Stomach (tissue), 8 donors: ENCODE measurements at regions not wholly inside any gene's neighbourhood (a gene's known extent, or its start where the extent isn't known, plus 50 kb on each side); places are given as distances from the start of the nearest gene placed in this dataset.

Experiments used
- DNase-seq, 2 donors: peaks; one replicate each; pipeline versions ENCODE4 v3.0.0 to v3.0.0-alpha.2; 2013 to 2019
- H3K27ac ChIP-seq, 5 donors: fragments of 200-600 bp in 4 of 5; sonication (generic) in 4 of 5; one replicate each; pipeline ENCODE4 v1.5.1; 2013 to 2019; ENCODE audit warnings: mild to moderate bottlenecking in 1 of 5, moderate library complexity in 1 of 5
- H3K27me3 ChIP-seq, 3 donors: fragments of 200-600 bp; sonication (generic); one replicate each; pipeline ENCODE4 v1.5.1; 2017 to 2019; ENCODE audit warnings: mixed run types in 1 of 3
- H3K36me3 ChIP-seq, 4 donors: fragments of 200-600 bp; sonication (generic); 1 replicate in 3 of 4; 2 replicates in 1 of 4; pipeline ENCODE4 v1.5.1; 2016 to 2019
- H3K4me1 ChIP-seq, 4 donors: fragments of 200-600 bp; sonication (generic); one replicate each; pipeline ENCODE4 v1.5.1; 2016 to 2019
- H3K4me3 ChIP-seq, 4 donors: fragments of 200-600 bp; sonication (generic) in 3 of 4; one replicate each; pipeline ENCODE4 v1.5.1; 2016 to 2019; ENCODE audit warnings: mild to moderate bottlenecking in 1 of 4
- H3K9me3 ChIP-seq, 4 donors: fragments of 200-600 bp; sonication (generic); one replicate each; pipeline ENCODE4 v1.5.1; 2016 to 2019
- CTCF ChIP-seq, 7 experiments: fragments of 450-650 bp in 4 of 7; fragments of 200-600 bp in 3 of 7; sonication (generic) in 3 of 7; IDR thresholded peaks; one replicate each; pipeline ENCODE4 v1.5.1; 2016 to 2019; ENCODE audit warnings: antibody characterized with exemption in 7 of 7, control low read depth in 2 of 7, mild to moderate bottlenecking in 1 of 7
- EP300 ChIP-seq: sonication (generic); formaldehyde crosslinking; IDR thresholded peaks from one replicate; pipeline ENCODE4 v1.6.1; 2017; ENCODE audit warnings: antibody characterized with exemption
- POLR2A ChIP-seq, 4 donors: fragments of 450-650 bp; IDR thresholded peaks; one replicate each; pipeline ENCODE4 v1.6.1; 2016; ENCODE audit warnings: antibody characterized with exemption in 4 of 4, control low read depth in 2 of 4, mild to moderate bottlenecking in 1 of 4, moderate library complexity in 1 of 4
- POLR2AphosphoS5 ChIP-seq, 3 donors: sonication (generic); formaldehyde crosslinking; IDR thresholded peaks; one replicate each; pipeline ENCODE4 v1.6.1; 2016; ENCODE audit warnings: antibody characterized with exemption in 3 of 3
- WGBS, 5 donors: extraction: QIAGEN DNeasy Blood & Tissue Kit in 3 of 5; methylation state at CpG; one replicate each; pipeline versions ENCODE4 v1.1.5 to v1.1.7; 2013 to 2018; 5-methylcytosine and 5-hydroxymethylcytosine counted together
- intact Hi-C: fragments of 100-400 bp; cut with DNase I; formaldehyde crosslinking; loops from one replicate; pipeline ENCODE4 v1.15.1; 2023; ENCODE audit warnings: low total_unique reads
- donor health status: healthy with polysubstance abuse.
- donor health status: Bipolar disorder and iron deficiency.
- donor health status: healthy.

GRCh38 chr1:217253351-217253750 lies 377.5 kb downstream of the GPATCH2 start:
- no peak overlapping the region for H3K4me3 ChIP-seq
- intact Hi-C loops: no loop called here
- TF ChIP-seq POLR2AphosphoS5 (IDR thresholded peaks at IDR 0.05): no peak
- no peak for TF ChIP-seq POLR2A (IDR thresholded peaks at IDR 0.05)
- no peak for TF ChIP-seq EP300
- TF ChIP-seq CTCF (IDR thresholded peaks at IDR 0.05): no peak
- no peaks in the 10 kb centered on the region for H3K9me3 ChIP-seq
- H3K27ac ChIP-seq: no peak overlapping the region
- no peaks in the 10 kb centered on the region for H3K4me1 ChIP-seq
- 74 to 92% (median 82%) methylated on average over 2 of the region's 2 CpGs for WGBS, 5 donors
- H3K36me3 ChIP-seq: no peaks in the 10 kb centered on the region
- DNase-seq: no peak
- no peaks in the 10 kb centered on the region for H3K27me3 ChIP-seq

- H3K9me3 ChIP-seq: no peaks in the 10 kb centered on the region
- 73 to 88% (median 81%) methylated on average over 1 of the region's 1 CpG for WGBS, 5 donors
- no peaks in the 10 kb centered on the region for H3K4me1 ChIP-seq
- H3K27ac ChIP-seq: no peak overlapping the region
- no peak overlapping the region for H3K4me3 ChIP-seq
- no peaks in the 10 kb centered on the region for H3K27me3 ChIP-seq
- no peak for TF ChIP-seq POLR2AphosphoS5 (IDR thresholded peaks at IDR 0.05)
- no peak for TF ChIP-seq EP300
- no peak for TF ChIP-seq CTCF (IDR thresholded peaks at IDR 0.05)
- no peak for TF ChIP-seq POLR2A (IDR thresholded peaks at IDR 0.05)
- intact Hi-C loops: no loop called here
- no peaks in the 10 kb centered on the region for H3K36me3 ChIP-seq
- DNase-seq: no peak
Observed at GRCh38 chr1:217251121-217251520, 379.8 kb downstream of the GPATCH2 start.

GRCh38 chr1:217249857-217250256 lies 381.0 kb downstream of the GPATCH2 start:
- Histone ChIP-seq H3K4me1 (no peaks in the 10 kb centered on the region), H3K4me3 (no peak overlapping the region), H3K36me3 (no peaks in the 10 kb centered on the region), H3K9me3 (no peaks in the 10 kb centered on the region), H3K27me3 (no peaks in the 10 kb centered on the region), H3K27ac (no peak overlapping the region)
- no peak for DNase-seq
- intact Hi-C loops: no loop called here
- WGBS, 5 donors: 63 to 87% (median 79%) methylated on average over 3 of the region's 3 CpGs
- TF ChIP-seq POLR2A (IDR thresholded peaks at IDR 0.05) (no peak), POLR2AphosphoS5 (IDR thresholded peaks at IDR 0.05) (no peak), EP300 (no peak), CTCF (IDR thresholded peaks at IDR 0.05) (no peak)

GRCh38 chr1:217244971-217245370 lies 385.9 kb downstream of the GPATCH2 start:
- Histone ChIP-seq H3K4me3 (no peak overlapping the region), H3K27ac (no peak overlapping the region), H3K9me3 (no peaks in the 10 kb centered on the region), H3K27me3 (no peaks in the 10 kb centered on the region), H3K36me3 (no peaks in the 10 kb centered on the region), H3K4me1 (no peaks in the 10 kb centered on the region)
- DNase-seq: no peak
- intact Hi-C loops: no loop called here
- TF ChIP-seq POLR2A (IDR thresholded peaks at IDR 0.05) (no peak), POLR2AphosphoS5 (IDR thresholded peaks at IDR 0.05) (no peak), CTCF (IDR thresholded peaks at IDR 0.05) (no peak), EP300 (no peak)
- 51 to 78% (median 69%) methylated on average over 5 of the region's 5 CpGs for WGBS, 5 donors
